Activated CD4-positive, alpha-beta T cell treated with anti-CD3 and anti-CD28 coated beads for 36 hours (primary cell): ENCODE measurements at regions not wholly inside any gene's neighbourhood (a gene's known extent, or its start where the extent isn't known, plus 50 kb on each side); places are given as distances from the start of the nearest gene placed in this dataset.

Experiments
- ATAC-seq: fragments of 200-7000 bp; cut with Tn5 transposase; one replicate; pipeline ENCODE4 v1.10.0; 2021; ENCODE audit warnings: mild to moderate bottlenecking, moderate library complexity
- CTCF ChIA-PET: fragments of 350-600 bp; sonication (Branson Sonifier 250); formaldehyde crosslinking; loops from one replicate; lab custom pipeline; 2021; ENCODE audit warnings: antibody characterized with exemption; lab: Charles Lee
- POLR2A ChIA-PET: fragments of 350-600 bp; sonication (Branson Sonifier 250); formaldehyde crosslinking; loops from one replicate; lab custom pipeline; 2021; ENCODE audit warnings: antibody characterized with exemption, inconsistent platforms; lab: Charles Lee
- DNase-seq: peaks from one replicate; pipeline ENCODE4 v3.0.0-alpha.2; 2020
- H3K27ac Mint-ChIP-seq: one replicate; pipeline ENCODE4 v1.8.0; 2021; ENCODE audit warnings: mixed read lengths
- H3K27me3 Mint-ChIP-seq: one replicate; pipeline ENCODE4 v1.8.0; 2021; ENCODE audit warnings: mixed read lengths
- H3K36me3 Mint-ChIP-seq: one replicate; pipeline ENCODE4 v1.8.0; 2021; ENCODE audit warnings: low read depth, mixed read lengths
- H3K4me1 Mint-ChIP-seq: one replicate; pipeline ENCODE4 v1.8.0; 2021; ENCODE audit warnings: mixed read lengths
- H3K4me3 Mint-ChIP-seq: one replicate; pipeline ENCODE4 v1.8.0; 2021; ENCODE audit warnings: mild to moderate bottlenecking, moderate library complexity, mixed read lengths
- H3K9me3 Mint-ChIP-seq: one replicate; pipeline ENCODE4 v1.8.0; 2021; ENCODE audit warnings: low read depth, mixed read lengths
- intact Hi-C, 2 experiments: fragments of 100-400 bp; cut with DNase I in 1 of 2; cut with micrococcal nuclease in 1 of 2; formaldehyde crosslinking; loops; one replicate each; pipeline versions ENCODE4 v1.14.2 to v1.15.1; 2022 to 2024; cut with DNase I, micrococcal nuclease

DNA sequence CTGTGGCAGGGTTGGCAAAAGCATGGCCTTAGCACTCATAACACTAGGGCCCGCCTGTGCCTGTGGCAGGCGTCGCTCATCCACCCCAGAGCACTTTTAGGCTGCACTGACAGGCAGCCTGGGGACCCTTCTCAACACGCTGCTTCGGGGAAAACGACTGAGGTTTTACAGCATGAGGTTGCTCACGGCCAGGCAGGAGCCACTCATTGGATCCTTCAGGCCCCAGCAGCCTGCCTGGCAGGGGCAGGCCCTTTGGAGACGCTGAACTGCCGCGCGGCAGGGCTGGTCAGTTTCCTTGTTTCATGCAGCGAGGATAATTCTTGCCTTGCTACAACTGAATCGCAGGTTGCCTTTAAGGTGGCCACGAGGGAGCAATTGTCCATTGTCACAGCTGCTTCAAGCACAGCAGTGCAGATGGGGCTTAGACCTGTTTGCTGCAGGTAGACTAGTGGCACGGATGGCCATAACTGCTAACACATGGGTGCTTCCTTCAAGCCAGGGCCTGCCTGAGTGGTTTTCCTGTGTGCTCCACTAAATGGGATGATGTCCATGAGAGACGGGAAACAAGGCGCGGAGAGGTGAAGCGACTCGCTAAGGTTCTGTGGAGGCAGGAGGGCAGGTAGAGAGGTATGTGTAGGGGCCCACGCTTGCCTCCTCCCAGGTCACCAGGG, 49.9 kb upstream of the HS6ST1 start:
- POLR2A ChIA-PET = no interaction called here
- Mint-ChIP-seq H3K9me3 (no peaks in the 10 kb centered on the region), H3K36me3 (no peaks in the 10 kb centered on the region), H3K27ac (no peak overlapping the region), H3K4me3 (no peak overlapping the region), H3K27me3 (no peaks in the 10 kb centered on the region), H3K4me1 (no peaks in the 10 kb centered on the region)
- CTCF ChIA-PET = no interaction called here
- DNase-seq = no peak
- intact Hi-C loops = no loop called here
- no peak for ATAC-seq

DNA sequence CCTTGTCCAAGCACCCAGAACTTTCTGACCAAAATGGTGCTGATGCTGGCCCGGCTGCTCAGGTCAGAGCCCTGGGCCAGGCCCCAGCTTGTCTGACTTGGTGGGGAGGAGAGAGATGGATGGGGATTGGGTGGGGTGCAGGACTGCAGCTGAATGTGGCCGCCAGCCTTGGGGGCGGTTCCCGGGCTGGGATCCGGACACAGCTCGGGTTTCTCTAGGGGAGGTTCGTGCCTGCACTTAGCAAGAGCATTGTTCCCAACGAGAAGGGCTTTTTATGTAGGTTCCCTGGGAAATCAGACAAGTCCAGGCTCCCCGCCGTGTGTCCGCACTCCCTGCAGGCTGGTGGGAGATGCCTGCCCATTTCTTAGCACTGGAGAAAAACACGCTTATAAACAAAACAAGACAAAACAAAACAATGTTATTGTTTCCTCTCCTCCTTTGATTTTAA, 50.5 kb upstream of the HS6ST1 start:
- Mint-ChIP-seq H3K27me3 (no peaks in the 10 kb centered on the region), H3K36me3 (no peaks in the 10 kb centered on the region), H3K4me1 (no peaks in the 10 kb centered on the region), H3K27ac (no peak overlapping the region), H3K4me3 (no peak overlapping the region), H3K9me3 (no peaks in the 10 kb centered on the region)
- ChIA-PET POLR2A (no interaction called here), CTCF (no interaction called here)
- no peak for ATAC-seq
- intact Hi-C loops = no loop called here
- DNase-seq = no peak

DNA sequence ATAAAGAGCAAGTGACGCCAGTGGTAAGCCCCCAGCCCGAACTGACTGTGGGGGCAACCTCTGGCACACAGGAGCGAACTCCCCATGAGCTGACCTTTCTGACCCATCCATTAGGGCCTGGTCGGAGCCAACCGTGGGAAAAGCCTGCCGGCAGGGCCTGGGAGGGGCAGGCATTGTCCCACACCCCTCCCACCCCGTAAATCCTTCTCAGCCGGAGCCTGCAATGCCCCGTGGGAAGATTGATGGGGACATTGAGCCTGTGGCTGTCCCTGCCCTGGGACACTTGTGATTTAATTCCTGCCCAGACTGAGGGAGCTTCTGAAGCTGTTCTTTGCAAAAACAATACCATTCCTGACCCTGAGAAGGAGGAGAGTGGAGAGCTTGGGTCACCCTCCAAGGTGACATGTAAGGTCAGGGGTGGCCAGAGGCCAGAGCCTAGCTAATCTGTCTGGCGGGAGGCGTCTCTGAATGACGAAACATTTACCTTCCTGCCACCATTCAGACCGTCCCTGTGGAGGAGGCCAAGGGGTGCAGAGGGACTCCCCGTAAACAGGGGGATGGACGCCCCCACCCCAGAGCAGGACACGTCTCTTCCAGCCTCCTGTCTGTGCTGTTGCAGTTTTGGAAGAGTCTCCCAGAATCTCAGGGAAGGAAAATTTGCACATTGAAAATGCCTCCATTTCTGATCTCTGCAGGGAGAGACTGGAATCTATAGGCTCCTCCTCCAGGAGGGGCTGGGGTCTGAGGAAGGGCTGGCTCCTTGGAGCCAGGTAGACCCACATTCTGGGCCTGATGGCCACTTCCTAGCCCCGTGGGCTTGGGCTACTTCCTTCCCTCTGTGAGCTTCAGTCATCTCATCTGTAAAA, 51.2 kb upstream of the HS6ST1 start:
- ATAC-seq = no peak
- POLR2A ChIA-PET = no interaction called here
- CTCF ChIA-PET = no interaction called here
- H3K4me3 Mint-ChIP-seq = no peak overlapping the region
- no peaks in the 10 kb centered on the region for H3K36me3 Mint-ChIP-seq
- no peaks in the 10 kb centered on the region for H3K4me1 Mint-ChIP-seq
- intact Hi-C loops = no loop called here
- H3K27me3 Mint-ChIP-seq = no peaks in the 10 kb centered on the region
- H3K9me3 Mint-ChIP-seq = no peaks in the 10 kb centered on the region
- H3K27ac Mint-ChIP-seq = no peak overlapping the region
- no peak for DNase-seq

DNA sequence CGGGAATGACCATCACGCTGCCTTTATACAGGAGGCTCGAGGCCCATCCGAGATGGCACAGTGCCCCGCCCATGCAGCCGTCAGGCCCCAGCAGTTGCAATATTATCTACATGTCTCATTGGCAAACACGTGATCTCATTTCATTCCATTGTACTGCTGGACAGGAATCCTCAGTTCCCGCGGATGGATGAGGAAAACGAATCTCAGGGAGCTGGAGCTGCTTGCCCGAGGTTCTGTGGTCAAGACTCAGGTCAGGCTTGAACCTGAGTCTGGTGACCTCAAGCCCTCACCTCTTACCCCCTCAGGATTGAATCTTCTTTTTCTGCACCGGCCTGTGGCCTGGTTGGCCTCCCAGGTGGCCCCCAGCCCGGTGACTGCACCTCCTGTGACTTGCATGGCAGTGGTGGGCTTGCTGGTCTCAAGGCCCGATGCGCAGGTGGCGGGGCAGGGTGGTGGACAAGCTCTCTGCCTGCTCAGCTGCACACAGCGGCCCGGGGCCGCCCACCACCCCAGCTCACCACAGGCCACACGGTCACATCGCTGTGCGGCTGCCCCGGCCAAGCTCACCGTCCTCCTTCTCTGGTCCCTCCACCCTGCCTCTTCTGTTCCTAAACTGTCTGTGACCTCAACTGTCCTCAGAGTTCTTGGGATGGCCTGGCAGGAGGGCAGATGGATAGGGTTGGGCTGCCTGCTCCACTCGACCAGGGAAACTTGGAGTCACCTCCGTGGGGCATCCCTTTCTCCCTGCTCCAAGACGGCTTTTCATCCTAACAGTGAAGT, 52.0 kb upstream of the HS6ST1 start:
- ATAC-seq (no peak), DNase-seq (no peak)
- H3K27ac Mint-ChIP-seq = no peak overlapping the region
- no peaks in the 10 kb centered on the region for H3K36me3 Mint-ChIP-seq
- intact Hi-C loops = no loop called here
- ChIA-PET CTCF (no interaction called here), POLR2A (no interaction called here)
- no peaks in the 10 kb centered on the region for H3K4me1 Mint-ChIP-seq
- no peaks in the 10 kb centered on the region for H3K27me3 Mint-ChIP-seq
- H3K9me3 Mint-ChIP-seq = no peaks in the 10 kb centered on the region
- no peak overlapping the region for H3K4me3 Mint-ChIP-seq

DNA sequence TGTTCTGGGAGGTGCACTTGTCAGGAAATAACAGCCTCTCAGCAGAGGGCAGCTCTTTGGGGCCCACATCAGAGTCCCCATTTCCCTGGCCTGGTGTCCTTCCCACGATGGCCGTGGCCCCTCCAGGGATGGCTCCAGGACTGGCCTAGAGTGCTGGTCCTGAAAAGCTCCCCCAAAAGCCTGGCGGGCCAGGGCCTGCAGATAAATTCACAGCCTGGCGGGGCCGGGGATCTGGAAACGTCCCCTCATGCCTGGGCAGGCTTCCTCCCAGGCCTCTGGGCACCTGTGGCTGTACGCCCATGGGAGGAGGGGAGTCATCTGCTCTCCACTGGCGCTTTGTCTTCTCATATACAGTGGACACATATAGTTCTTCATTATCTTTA, 52.6 kb upstream of the HS6ST1 start:
- DNase-seq = no peak

DNA sequence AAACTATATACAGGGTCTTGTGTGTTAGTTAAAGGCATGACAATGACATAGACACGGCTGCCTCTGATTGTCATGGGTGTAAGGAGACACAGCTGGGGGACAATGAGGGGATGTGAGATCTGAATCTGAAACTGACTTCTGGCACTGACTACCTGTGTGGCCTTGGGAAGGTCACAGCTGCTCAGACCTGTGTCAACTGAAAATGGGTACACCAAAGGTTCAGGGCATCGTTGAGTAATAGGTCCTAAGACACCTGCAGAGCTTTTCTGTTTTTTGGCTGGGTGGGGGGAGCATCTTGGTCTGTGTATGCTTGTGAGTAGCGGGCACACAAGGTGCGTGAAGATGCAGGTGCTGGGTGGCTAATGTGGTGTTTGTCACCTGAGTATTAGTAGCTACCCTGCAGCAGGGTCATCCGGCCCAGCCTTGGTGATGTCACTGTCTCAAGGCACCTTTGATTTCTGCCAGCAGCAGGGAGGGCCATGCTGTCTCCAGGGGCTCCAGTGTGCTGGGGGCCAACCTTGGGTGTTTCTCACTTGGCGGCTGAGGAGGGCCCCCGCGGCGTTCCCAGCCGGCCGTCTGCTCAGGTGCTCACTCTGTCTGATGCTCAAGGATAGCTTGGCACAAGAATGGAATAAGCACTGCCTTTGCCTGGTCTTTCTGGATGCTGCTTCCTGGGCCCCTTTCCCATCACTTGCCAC, 53.1 kb upstream of the HS6ST1 start:
- no peak for DNase-seq
- ATAC-seq = no peak
- intact Hi-C loops = no loop called here
- Mint-ChIP-seq H3K36me3 (no peaks in the 10 kb centered on the region), H3K27ac (no peak overlapping the region), H3K4me3 (no peak overlapping the region), H3K9me3 (no peaks in the 10 kb centered on the region), H3K27me3 (no peaks in the 10 kb centered on the region), H3K4me1 (no peaks in the 10 kb centered on the region)
- POLR2A ChIA-PET = no interaction called here
- CTCF ChIA-PET = no interaction called here

More for the DNA sequence above, 52.6 kb upstream of the HS6ST1 start:
- Mint-ChIP-seq H3K4me1 (no peaks in the 10 kb centered on the region), H3K27ac (no peak overlapping the region), H3K9me3 (no peaks in the 10 kb centered on the region), H3K4me3 (no peak overlapping the region), H3K36me3 (no peaks in the 10 kb centered on the region), H3K27me3 (no peaks in the 10 kb centered on the region)
- ATAC-seq = no peak
- ChIA-PET POLR2A (no interaction called here), CTCF (no interaction called here)
- intact Hi-C loops = no loop called here

DNA sequence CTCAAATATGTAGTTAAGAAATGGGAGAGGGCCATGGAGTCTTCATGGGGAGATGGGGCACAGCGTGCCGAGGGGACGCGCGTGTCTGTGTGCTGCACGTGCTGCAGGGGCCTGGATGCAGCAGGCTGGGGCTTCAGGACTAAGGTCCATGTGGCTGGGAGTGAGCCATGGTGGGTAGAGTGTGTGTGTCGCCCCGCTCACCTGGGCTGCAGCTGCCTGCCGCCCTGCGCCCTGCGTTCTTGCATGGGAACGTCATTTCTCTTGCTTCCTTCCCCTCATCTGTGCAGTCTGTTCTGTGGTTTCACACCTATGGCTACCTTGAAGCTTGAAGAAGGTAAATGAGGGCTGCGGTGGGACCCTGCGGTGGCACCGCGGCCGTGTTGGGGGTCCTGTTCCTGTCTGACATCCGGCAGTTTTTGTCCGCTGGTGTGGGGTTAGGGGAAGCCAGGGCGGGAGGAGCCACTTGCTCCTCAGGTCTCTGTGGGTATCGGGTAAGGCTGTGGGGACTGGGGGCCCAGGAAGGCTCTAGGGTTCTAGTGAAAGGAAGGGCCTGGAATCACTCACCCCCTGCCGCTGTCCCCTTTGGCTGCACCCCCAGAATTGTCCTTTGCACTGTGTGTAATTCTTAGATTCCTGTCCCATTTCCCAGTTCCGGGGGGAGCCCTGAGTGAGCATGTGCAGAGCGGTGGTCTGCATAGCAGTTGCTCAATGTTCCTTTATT, 54.1 kb upstream of the HS6ST1 start:
- POLR2A ChIA-PET = no interaction called here
- CTCF ChIA-PET = no interaction called here
- Mint-ChIP-seq H3K9me3 (no peaks in the 10 kb centered on the region), H3K36me3 (no peaks in the 10 kb centered on the region), H3K27me3 (no peaks in the 10 kb centered on the region), H3K27ac (no peak overlapping the region), H3K4me3 (no peak overlapping the region), H3K4me1 (no peaks in the 10 kb centered on the region)
- intact Hi-C loops = no loop called here
- ATAC-seq (no peak), DNase-seq (no peak)

DNA sequence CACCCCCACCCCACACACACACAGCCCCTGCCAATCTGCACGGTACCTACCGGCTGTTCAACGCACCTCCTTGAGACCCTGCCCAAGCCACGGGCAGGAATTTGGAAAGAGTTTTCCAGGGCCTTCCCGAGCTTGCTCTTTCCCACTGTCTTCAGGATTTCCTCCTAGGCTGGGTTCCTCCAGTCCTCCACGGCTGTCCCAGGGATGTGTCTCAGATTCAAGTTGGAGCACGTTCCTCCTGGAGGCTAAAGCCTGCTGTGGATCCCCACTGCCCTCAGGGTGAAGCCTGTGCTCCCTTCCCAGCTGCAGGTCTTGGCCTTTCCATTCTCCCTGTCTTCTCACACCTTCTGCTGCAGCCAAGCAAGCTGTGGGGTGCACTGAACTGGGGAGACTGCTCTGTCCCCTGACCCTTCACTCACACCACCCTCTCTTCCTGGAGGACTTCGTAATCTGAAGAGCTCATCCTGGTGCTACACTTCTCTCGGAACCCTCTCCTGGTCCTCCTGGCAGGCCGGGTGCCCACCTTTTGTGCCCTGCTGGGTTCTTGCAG, 54.9 kb upstream of the HS6ST1 start:
- CTCF ChIA-PET = no interaction called here
- H3K27ac Mint-ChIP-seq = no peak overlapping the region
- intact Hi-C loops = no loop called here
- no peaks in the 10 kb centered on the region for H3K27me3 Mint-ChIP-seq
- POLR2A ChIA-PET = no interaction called here
- H3K4me1 Mint-ChIP-seq = no peaks in the 10 kb centered on the region
- no peaks in the 10 kb centered on the region for H3K9me3 Mint-ChIP-seq
- no peak overlapping the region for H3K4me3 Mint-ChIP-seq
- ATAC-seq = no peak
- no peak for DNase-seq
- no peaks in the 10 kb centered on the region for H3K36me3 Mint-ChIP-seq

DNA sequence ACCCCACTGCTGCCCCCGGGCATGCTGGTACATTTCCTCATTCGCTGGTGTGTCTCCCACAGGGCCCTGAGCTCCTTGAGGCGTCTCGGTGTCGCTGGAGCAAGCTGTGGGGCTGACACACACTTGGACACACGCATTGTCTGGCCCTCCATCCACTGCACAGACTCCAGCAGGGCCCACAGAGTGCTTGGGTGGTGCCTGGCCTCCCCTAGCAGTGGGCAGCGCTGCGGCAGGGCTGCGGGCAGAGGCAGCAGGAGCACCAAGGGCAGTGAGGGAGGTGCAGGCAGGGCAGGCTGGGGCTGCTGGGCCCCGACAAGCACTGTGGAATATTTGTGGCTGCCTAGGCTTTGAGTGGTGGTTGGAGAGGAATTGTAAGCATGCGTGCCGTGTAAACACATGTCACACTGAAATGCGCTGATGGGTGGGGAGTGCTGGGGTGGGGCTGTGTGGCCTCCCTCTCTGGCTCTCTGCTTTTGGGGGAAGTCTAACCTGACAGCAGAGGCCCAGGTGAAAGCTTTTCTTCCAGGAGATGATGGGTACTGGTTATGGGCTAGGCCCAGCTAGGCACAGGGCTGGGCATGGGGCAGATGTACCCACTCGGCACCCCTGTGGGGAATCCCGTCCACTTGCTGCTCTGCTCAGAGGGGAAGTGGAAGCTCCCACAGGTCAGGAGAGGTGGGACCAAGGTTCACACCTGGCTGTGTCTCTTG, 55.5 kb upstream of the HS6ST1 start:
- intact Hi-C loops = no loop called here
- H3K4me1 Mint-ChIP-seq = no peaks in the 10 kb centered on the region

DNA sequence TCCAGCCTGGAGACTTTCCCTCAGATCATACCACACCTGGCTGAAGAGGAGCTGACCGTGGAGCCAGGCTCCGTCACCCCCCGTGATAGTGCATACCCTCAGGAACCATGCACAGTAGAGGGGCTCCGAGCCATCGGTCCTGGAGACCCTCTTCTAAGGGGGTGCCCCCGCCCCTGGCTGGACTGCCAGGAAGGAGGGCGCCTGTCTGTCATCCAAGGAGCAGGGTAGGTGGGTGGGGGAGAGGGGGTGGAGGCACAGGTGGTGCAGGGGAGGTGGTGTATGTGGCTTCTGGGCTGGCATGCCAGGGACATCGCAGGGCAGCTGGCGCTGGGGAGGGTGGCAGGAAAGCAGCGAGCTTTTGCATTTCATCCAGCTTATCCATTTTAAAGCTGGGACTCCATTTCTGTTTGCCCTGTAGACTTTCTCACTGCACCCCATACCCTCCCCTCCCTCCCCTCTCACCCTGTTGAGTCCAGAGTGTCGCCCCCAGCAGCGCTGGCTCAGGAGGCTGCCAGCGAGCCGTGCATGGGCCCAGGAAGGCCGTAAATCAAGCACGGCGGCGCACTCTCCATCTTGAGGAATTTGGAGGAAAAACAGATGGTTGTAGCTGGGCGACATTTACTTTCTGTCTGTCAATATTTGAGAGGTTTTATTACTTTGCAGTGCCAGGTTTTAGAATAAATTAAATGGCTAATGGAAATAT, 56.2 kb upstream of the HS6ST1 start:
- intact Hi-C loops = no loop called here
- Mint-ChIP-seq H3K4me1 (no peaks in the 10 kb centered on the region), H3K4me3 (no peak overlapping the region), H3K36me3 (no peaks in the 10 kb centered on the region), H3K9me3 (no peaks in the 10 kb centered on the region), H3K27ac (no peak overlapping the region), H3K27me3 (no peaks in the 10 kb centered on the region)
- CTCF ChIA-PET = no interaction called here
- no peak for ATAC-seq
- no peak for DNase-seq
- POLR2A ChIA-PET = no interaction called here

More for the DNA sequence above, 55.5 kb upstream of the HS6ST1 start:
- ChIA-PET CTCF (no interaction called here), POLR2A (no interaction called here)
- DNase-seq = no peak
- ATAC-seq = no peak
- Mint-ChIP-seq H3K9me3 (no peaks in the 10 kb centered on the region), H3K27me3 (no peaks in the 10 kb centered on the region), H3K27ac (no peak overlapping the region), H3K36me3 (no peaks in the 10 kb centered on the region), H3K4me3 (no peak overlapping the region)
